ENCODE measurements at regions not wholly inside any gene's neighbourhood (a gene's known extent, or its start where the extent isn't known, plus 50 kb on each side); places are given as distances from the start of the nearest gene placed in this dataset.

DNA sequence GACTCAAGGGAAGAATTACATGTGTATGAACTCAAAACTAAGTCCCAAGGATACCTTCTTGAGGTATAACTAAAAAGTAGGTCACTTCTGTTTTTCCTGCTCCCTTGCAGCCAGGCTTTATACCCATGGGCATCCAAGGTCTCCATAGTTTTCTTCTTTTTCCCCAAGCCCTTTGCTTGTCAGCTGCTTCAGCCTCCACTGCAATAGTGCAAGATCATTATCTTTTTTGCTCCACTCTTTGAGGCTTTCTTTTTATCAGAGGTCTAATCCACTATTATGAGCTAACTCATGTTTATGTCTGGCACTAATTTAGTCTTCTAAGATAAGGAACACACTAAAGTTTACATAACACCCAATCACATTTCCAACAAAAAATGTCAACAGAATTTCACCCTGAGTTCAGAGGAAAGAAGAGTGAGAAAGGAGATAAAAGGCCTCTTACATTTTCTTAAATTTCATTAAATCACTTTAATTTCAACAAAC lies 121.2 kb upstream of the LSAMP start:
- TF ChIP-seq, protein P1, sequence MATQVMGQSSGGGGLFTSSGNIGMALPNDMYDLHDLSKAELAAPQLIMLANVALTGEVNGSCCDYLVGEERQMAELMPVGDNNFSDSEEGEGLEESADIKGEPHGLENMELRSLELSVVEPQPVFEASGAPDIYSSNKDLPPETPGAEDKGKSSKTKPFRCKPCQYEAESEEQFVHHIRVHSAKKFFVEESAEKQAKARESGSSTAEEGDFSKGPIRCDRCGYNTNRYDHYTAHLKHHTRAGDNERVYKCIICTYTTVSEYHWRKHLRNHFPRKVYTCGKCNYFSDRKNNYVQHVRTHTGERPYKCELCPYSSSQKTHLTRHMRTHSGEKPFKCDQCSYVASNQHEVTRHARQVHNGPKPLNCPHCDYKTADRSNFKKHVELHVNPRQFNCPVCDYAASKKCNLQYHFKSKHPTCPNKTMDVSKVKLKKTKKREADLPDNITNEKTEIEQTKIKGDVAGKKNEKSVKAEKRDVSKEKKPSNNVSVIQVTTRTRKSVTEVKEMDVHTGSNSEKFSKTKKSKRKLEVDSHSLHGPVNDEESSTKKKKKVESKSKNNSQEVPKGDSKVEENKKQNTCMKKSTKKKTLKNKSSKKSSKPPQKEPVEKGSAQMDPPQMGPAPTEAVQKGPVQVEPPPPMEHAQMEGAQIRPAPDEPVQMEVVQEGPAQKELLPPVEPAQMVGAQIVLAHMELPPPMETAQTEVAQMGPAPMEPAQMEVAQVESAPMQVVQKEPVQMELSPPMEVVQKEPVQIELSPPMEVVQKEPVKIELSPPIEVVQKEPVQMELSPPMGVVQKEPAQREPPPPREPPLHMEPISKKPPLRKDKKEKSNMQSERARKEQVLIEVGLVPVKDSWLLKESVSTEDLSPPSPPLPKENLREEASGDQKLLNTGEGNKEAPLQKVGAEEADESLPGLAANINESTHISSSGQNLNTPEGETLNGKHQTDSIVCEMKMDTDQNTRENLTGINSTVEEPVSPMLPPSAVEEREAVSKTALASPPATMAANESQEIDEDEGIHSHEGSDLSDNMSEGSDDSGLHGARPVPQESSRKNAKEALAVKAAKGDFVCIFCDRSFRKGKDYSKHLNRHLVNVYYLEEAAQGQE (IDR thresholded peaks at IDR 0.05; ENCODE audit: low read depth): no peak
- TF ChIP-seq CEBPB (IDR thresholded peaks at IDR 0.05): no peak
- TF ChIP-seq, protein P2, sequence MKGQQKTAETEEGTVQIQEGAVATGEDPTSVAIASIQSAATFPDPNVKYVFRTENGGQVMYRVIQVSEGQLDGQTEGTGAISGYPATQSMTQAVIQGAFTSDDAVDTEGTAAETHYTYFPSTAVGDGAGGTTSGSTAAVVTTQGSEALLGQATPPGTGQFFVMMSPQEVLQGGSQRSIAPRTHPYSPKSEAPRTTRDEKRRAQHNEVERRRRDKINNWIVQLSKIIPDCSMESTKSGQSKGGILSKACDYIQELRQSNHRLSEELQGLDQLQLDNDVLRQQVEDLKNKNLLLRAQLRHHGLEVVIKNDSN (IDR thresholded peaks at IDR 0.05): no peak
- no peak for TF ChIP-seq YY1 (IDR thresholded peaks at IDR 0.05; ENCODE audit: low read depth)
- no peak for TF ChIP-seq TAF1 (IDR thresholded peaks at IDR 0.05; ENCODE audit: low read depth)
- no peak for TF ChIP-seq ZBTB7A (IDR thresholded peaks at IDR 0.05; ENCODE audit: low read depth)
- no peak for TF ChIP-seq FOXM1 (IDR thresholded peaks at IDR 0.05; ENCODE audit: borderline replicate concordance, low read depth)
- TF ChIP-seq RAD21 (IDR thresholded peaks at IDR 0.05; ENCODE audit: low read depth): no peak
- TF ChIP-seq CREB1 (IDR thresholded peaks at IDR 0.05; ENCODE audit: low read depth): no peak
- TF ChIP-seq TEAD4 (IDR thresholded peaks at IDR 0.05): no peak
- no peak for TF ChIP-seq NFIC (IDR thresholded peaks at IDR 0.05)
- no peak for TF ChIP-seq EGR1 (IDR thresholded peaks at IDR 0.05)
- TF ChIP-seq TCF12 (IDR thresholded peaks at IDR 0.05; ENCODE audit: low read depth): no peak
- TF ChIP-seq, protein P3, sequence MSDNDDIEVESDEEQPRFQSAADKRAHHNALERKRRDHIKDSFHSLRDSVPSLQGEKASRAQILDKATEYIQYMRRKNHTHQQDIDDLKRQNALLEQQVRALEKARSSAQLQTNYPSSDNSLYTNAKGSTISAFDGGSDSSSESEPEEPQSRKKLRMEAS (IDR thresholded peaks at IDR 0.05): no peak
- no peak for TF ChIP-seq EP300 (IDR thresholded peaks at IDR 0.05; ENCODE audit: borderline replicate concordance)

DNA sequence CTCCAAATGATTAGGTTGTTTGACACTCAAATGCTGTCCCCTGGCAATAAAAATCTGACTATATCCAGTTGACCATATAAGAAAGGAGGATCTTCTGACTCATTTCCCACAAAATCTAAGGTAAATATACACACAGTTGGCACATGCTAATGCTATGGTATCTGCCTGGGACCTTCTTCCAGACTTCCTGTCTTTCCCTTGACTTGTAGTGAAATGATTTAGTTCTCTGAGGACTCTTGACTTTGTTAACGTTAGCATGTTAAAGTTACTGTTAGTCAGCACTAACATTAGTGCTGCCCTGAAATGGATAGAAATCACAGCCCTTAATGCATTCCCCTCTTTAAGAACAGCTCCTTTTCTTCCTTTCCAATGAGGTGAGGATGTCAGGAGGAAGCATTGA lies 124.3 kb upstream of the LSAMP start:
- TF ChIP-seq YY1 (IDR thresholded peaks at IDR 0.05; ENCODE audit: low read depth): no peak
- TF ChIP-seq, protein P1 (IDR thresholded peaks at IDR 0.05; ENCODE audit: low read depth): no peak
- TF ChIP-seq FOXM1 (IDR thresholded peaks at IDR 0.05; ENCODE audit: borderline replicate concordance, low read depth): no peak
- TF ChIP-seq ZBTB7A (IDR thresholded peaks at IDR 0.05; ENCODE audit: low read depth): no peak
- TF ChIP-seq, protein P3 (IDR thresholded peaks at IDR 0.05): no peak
- no peak for TF ChIP-seq TAF1 (IDR thresholded peaks at IDR 0.05; ENCODE audit: low read depth)
- TF ChIP-seq CREB1 (IDR thresholded peaks at IDR 0.05; ENCODE audit: low read depth): no peak
- TF ChIP-seq EP300 (IDR thresholded peaks at IDR 0.05; ENCODE audit: borderline replicate concordance): no peak
- no peak for TF ChIP-seq NFIC (IDR thresholded peaks at IDR 0.05)
- no peak for TF ChIP-seq RAD21 (IDR thresholded peaks at IDR 0.05; ENCODE audit: low read depth)
- TF ChIP-seq TCF12 (IDR thresholded peaks at IDR 0.05; ENCODE audit: low read depth): no peak
- no peak for TF ChIP-seq EGR1 (IDR thresholded peaks at IDR 0.05)
- TF ChIP-seq, protein P2 (IDR thresholded peaks at IDR 0.05): no peak
- no peak for TF ChIP-seq CEBPB (IDR thresholded peaks at IDR 0.05)
- no peak for TF ChIP-seq TEAD4 (IDR thresholded peaks at IDR 0.05)

DNA sequence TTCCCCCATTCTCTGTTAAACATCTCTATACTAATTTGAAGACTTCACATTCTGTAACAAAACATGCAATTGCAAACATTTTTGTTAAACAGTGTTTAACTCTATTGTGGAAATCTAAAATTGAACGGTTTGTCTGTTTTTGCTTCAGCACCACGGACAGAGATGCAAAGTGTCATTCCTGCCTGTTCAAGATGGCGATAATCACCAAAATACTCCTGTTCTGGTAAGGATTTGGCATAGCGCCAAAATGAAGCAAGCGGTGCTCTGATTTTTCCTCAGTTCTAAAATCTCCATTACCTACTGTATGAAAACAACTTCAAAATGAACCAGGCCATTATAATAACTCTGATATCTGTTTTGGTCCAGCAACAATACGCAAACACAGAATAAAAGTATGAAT lies 129.7 kb upstream of the TUSC7 start:
- no peak for TF ChIP-seq ZBTB7A (IDR thresholded peaks at IDR 0.05; ENCODE audit: low read depth)
- TF ChIP-seq EP300 (IDR thresholded peaks at IDR 0.05; ENCODE audit: borderline replicate concordance): no peak
- 0 out of 2 replicates have a peak, but pooled peaks have one; percentile 26 for TF ChIP-seq YY1 (IDR thresholded peaks at IDR 0.05; ENCODE audit: low read depth)
- no peak for TF ChIP-seq RAD21 (IDR thresholded peaks at IDR 0.05; ENCODE audit: low read depth)
- no peak for TF ChIP-seq FOXM1 (IDR thresholded peaks at IDR 0.05; ENCODE audit: borderline replicate concordance, low read depth)
- TF ChIP-seq TCF12 (IDR thresholded peaks at IDR 0.05; ENCODE audit: low read depth): no peak
- TF ChIP-seq, protein P1 (IDR thresholded peaks at IDR 0.05; ENCODE audit: low read depth): peak; percentile 87
- peak; percentile 80 for TF ChIP-seq NFIC (IDR thresholded peaks at IDR 0.05)

DNA sequence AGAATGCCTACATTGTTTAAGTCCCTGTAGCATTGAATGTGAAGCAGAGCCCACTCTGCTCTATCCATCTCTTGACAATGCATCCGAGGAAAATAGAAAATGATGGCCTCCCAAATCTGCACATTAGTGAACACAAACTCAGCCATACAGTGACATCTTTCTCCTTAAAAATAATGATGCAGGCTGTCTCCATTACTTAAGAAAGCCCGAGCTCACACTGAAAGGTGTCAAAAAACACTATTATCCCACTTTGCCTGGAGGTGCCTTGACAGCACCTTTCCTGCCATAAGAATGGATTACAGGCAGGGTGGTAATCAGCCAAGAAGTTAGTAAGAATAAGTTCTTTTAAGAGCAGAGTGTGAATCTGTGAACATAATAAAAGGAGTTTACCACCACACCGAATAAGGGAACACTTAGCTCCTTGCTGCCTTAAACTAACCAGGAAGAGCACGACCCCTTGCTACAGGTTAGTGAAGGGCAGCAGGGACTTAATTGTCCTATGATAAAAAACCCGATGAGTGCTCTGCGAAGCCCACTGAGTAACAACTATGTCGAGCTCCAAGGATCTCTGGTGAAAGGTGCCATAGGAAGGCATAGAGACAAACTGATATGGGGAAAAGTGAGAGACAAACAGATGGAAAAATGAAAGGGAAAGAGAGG lies 123.2 kb upstream of the TUSC7 start:
- TF ChIP-seq NFIC (IDR thresholded peaks at IDR 0.05) (no peak), EGR1 (IDR thresholded peaks at IDR 0.05) (no peak), CREB1 (IDR thresholded peaks at IDR 0.05; ENCODE audit: low read depth) (no peak), TCF12 (IDR thresholded peaks at IDR 0.05; ENCODE audit: low read depth) (no peak), TEAD4 (IDR thresholded peaks at IDR 0.05) (no peak), TAF1 (IDR thresholded peaks at IDR 0.05; ENCODE audit: low read depth) (no peak)
- TF ChIP-seq, protein P1 (IDR thresholded peaks at IDR 0.05; ENCODE audit: low read depth): no peak
